ENCODE measurements at regions not wholly inside any gene's neighbourhood (a gene's known extent, or its start where the extent isn't known, plus 50 kb on each side); places are given as distances from the start of the nearest gene placed in this dataset.

DNA sequence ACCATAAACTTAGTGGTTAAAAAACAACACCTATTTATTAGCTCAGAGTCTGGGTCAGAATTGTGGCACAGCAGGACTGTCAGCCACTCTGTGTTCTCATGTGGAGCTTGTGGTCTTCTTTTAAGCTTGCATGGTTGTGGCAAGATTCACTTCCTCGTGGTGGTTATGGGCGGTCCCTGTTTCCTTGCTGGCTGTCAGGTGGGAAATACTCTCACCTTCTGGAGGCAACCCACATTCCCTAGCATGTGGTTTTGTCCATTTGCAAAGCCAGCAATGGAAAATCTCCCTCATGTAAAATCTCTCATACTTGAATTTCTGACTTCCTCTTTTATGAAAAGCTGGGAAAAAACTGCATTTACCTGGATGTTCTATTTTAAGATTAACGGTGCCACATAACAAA lies 229.8 kb downstream of the ALX1 start:
- intact Hi-C loops (cut with DNase I), result no loop called here
- no peaks in the 10 kb centered on the region for H3K9me3 ChIP-seq (ENCODE audit: control insufficient read depth, low read length)
- no peak overlapping the region for H3K27ac ChIP-seq (ENCODE audit: low read length)
- WGBS, result 69% methylated on average over 3 of the region's 3 CpGs
- H3K4me1 ChIP-seq (ENCODE audit: control insufficient read depth, insufficient read depth, low read length), result no peaks in the 10 kb centered on the region
- no peak overlapping the region for H3K4me3 ChIP-seq (ENCODE audit: low read length)
- H3K27me3 ChIP-seq (ENCODE audit: control insufficient read depth, insufficient read depth), result no peaks in the 10 kb centered on the region
- no peak for DNase-seq
- no peak for ATAC-seq

DNA sequence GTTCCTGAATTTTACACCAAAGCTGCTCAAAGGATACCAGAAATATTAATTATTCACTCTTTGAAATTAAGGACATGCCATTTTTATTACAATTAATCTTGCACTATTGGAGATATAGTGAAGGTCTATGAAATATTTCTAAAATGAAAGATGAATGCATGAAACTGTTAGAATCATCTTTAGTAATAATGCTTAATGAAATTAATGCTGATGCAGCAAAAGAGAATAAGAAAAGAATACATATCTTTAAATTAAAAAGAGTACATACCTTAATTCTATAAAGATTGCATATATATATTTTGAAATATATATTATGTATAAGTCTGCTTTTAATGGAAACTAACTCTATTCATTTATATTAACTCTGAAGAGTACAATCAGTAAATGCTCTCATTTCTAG lies 236.0 kb downstream of the ALX1 start:
- ATAC-seq (no peak), DNase-seq (no peak)
- Histone ChIP-seq H3K4me3 (ENCODE audit: low read length) (no peak overlapping the region), H3K27me3 (ENCODE audit: control insufficient read depth, insufficient read depth) (no peaks in the 10 kb centered on the region), H3K4me1 (ENCODE audit: control insufficient read depth, insufficient read depth, low read length) (no peaks in the 10 kb centered on the region), H3K9me3 (ENCODE audit: control insufficient read depth, low read length) (no peaks in the 10 kb centered on the region), H3K27ac (ENCODE audit: low read length) (no peak overlapping the region)
- intact Hi-C loops (cut with DNase I), result no loop called here

DNA sequence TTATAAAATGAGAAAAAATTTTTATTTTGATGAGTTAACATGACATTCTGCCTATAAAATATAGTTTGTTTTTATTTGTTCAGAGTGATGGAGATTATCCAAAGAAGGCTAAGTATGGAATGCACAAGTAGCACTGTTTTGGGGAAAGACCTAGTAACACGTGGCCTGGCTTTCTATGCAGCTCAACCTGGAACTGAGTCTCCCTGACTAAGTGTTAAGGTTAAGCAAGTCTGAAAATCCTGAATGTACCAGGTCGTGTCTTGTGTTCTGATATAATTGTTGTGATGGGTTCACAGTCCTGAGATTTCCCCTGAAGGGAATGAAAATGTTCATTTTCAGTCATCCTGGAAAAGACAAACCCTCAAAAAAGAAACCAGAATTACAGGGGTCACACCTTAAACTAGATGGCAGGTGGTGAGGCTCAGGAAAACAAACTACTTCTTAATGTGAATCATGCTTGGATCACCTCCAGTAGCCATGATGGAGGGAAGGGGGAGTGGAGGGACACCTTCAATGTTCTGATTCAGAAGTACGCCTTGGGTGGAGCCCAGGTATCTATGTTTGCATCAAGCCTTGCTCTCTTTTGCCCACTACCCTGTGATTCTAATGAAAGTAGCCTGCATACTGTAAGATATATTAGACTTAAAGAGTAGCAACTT lies 236.8 kb downstream of the ALX1 start:
- Histone ChIP-seq H3K4me1 (ENCODE audit: control insufficient read depth, insufficient read depth, low read length) (no peaks in the 10 kb centered on the region), H3K4me3 (ENCODE audit: low read length) (no peak overlapping the region), H3K27ac (ENCODE audit: low read length) (no peak overlapping the region), H3K9me3 (ENCODE audit: control insufficient read depth, low read length) (no peaks in the 10 kb centered on the region), H3K27me3 (ENCODE audit: control insufficient read depth, insufficient read depth) (no peaks in the 10 kb centered on the region)
- DNase-seq (no peak), ATAC-seq (no peak)
- intact Hi-C loops (cut with DNase I), result no loop called here
- WGBS, result 74% methylated on average over 3 of the region's 3 CpGs

DNA sequence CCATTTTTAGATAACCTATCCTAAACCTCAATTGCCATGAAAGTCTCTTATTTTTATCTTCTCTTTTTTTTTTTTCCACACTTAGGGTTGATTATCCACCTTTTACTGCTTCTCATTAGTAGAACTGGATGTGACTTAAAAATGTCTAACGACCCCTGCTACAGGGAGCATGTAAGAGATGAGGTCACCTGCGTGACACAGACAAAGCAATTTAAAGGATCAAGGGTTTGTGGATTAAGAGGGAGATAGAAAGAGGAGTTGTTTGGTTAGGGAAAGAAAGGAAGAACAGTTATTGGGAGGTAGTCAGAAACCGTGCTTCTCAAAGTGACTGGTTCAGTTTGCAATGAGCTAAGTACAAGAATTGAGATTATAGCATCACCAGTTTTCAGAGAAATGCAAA lies 239.1 kb downstream of the ALX1 start:
- no peak for ATAC-seq
- no peak for DNase-seq
- Histone ChIP-seq H3K27me3 (ENCODE audit: control insufficient read depth, insufficient read depth) (no peaks in the 10 kb centered on the region), H3K4me1 (ENCODE audit: control insufficient read depth, insufficient read depth, low read length) (no peaks in the 10 kb centered on the region), H3K4me3 (ENCODE audit: low read length) (no peak overlapping the region), H3K27ac (ENCODE audit: low read length) (no peak overlapping the region), H3K9me3 (ENCODE audit: control insufficient read depth, low read length) (no peaks in the 10 kb centered on the region)
- intact Hi-C loops (cut with DNase I), result no loop called here
- WGBS, result 47% methylated on average over 3 of the region's 3 CpGs

DNA sequence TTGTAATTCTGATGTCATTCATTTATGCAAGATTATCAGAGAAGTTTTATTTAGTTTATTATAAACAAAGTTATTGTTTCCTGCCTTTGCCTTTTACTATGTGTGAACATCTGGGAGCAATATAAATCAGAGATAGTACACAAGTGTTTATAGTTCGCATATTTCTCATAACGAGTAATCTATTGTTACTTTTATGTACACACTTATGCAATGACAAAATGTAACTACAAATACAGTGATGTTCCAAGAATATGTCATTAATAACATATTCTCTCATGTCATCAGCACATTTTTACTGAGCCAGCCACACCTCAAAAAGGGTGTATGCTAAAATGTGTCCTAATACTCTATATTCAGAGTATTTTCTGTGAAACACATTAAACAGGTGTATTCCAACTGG lies 243.2 kb downstream of the ALX1 start:
- intact Hi-C loops (cut with DNase I), result no loop called here
- H3K27ac ChIP-seq (ENCODE audit: low read length), result no peak overlapping the region
- H3K9me3 ChIP-seq (ENCODE audit: control insufficient read depth, low read length), result no peaks in the 10 kb centered on the region
- ATAC-seq (no peak), DNase-seq (no peak)
- WGBS, result 75% methylated on average over 2 of the region's 2 CpGs
- H3K27me3 ChIP-seq (ENCODE audit: control insufficient read depth, insufficient read depth), result no peaks in the 10 kb centered on the region
- no peak overlapping the region for H3K4me3 ChIP-seq (ENCODE audit: low read length)
- no peaks in the 10 kb centered on the region for H3K4me1 ChIP-seq (ENCODE audit: control insufficient read depth, insufficient read depth, low read length)

DNA sequence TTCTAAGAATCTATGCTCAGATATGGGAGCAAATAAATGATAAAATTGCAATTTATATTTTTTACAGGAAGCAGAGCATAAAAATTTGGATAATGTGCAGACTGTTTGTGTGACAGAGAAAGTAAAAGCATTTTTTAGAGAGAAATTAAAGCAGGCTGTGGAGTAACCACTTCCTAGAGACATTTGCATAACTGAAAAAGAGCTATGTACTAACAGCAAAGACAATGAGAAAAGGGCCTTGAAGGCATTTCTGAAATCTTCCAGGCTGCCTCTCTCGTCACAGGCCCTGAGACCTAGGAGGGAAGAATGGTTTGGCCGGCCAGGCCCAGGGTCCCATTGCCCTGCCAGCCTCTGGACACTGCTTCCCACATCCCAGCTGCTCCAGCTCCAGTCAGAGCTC lies 247.2 kb downstream of the ALX1 start:
- WGBS, result 64% methylated on average over 2 of the region's 2 CpGs
- H3K4me1 ChIP-seq (ENCODE audit: control insufficient read depth, insufficient read depth, low read length), result no peaks in the 10 kb centered on the region
- no peaks in the 10 kb centered on the region for H3K9me3 ChIP-seq (ENCODE audit: control insufficient read depth, low read length)
- ATAC-seq (no peak), DNase-seq (no peak)
- no peak overlapping the region for H3K4me3 ChIP-seq (ENCODE audit: low read length)
- H3K27me3 ChIP-seq (ENCODE audit: control insufficient read depth, insufficient read depth), result no peaks in the 10 kb centered on the region
- no peak overlapping the region for H3K27ac ChIP-seq (ENCODE audit: low read length)
- intact Hi-C loops (cut with DNase I), result no loop called here

DNA sequence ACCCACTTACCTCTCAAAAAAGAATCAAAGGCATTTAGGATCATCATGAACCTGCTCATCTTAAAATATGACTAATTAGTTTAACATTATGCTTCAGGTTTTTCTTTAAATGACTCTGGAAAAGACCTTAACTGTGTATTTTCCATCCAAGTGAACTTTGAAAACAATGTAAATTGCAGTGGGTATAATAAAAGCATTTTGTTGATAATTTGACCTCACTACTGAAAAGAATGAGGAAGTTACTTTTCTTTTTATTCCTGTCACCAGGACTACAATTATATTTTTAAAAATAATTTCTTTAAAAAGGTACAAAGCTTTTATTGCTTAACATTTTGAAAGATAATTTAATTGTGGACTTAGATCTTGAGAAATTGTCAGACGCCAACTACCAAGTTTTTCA lies 249.9 kb downstream of the ALX1 start:
- no peak overlapping the region for H3K27ac ChIP-seq (ENCODE audit: low read length)
- H3K9me3 ChIP-seq (ENCODE audit: control insufficient read depth, low read length), result no peaks in the 10 kb centered on the region
- H3K4me3 ChIP-seq (ENCODE audit: low read length), result no peak overlapping the region
- intact Hi-C loops (cut with DNase I), result no loop called here
- ATAC-seq, result no peak
- no peaks in the 10 kb centered on the region for H3K4me1 ChIP-seq (ENCODE audit: control insufficient read depth, insufficient read depth, low read length)
- no peak for DNase-seq
- 94% methylated on average over 1 of the region's 1 CpG for WGBS
- no peaks in the 10 kb centered on the region for H3K27me3 ChIP-seq (ENCODE audit: control insufficient read depth, insufficient read depth)

DNA sequence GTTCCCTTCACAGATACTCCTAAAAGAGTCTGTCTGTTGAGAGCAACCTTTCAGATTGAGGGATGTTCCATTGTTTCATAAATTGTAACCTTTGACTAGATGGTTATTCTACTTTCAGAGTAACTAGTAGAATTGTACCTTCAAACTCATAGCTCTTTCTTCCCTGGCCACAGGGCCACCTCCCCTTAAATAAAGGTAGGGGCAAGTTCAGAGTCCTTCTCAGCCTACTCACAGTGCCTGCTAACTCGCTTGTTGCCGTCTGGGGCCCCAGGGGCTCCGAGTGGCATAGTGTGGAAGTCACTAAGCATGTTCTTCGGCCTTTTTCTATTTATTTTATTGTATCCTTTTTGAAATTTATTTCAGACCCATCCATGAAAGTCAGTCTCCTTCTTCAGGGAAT lies 250.4 kb downstream of the ALX1 start:
- 90% methylated on average over 4 of the region's 4 CpGs for WGBS
- DNase-seq, result no peak
- Histone ChIP-seq H3K4me1 (ENCODE audit: control insufficient read depth, insufficient read depth, low read length) (no peaks in the 10 kb centered on the region), H3K4me3 (ENCODE audit: low read length) (no peak overlapping the region), H3K27me3 (ENCODE audit: control insufficient read depth, insufficient read depth) (no peaks in the 10 kb centered on the region), H3K9me3 (ENCODE audit: control insufficient read depth, low read length) (no peaks in the 10 kb centered on the region), H3K27ac (ENCODE audit: low read length) (no peak overlapping the region)
- no peak for ATAC-seq
- intact Hi-C loops (cut with DNase I), result no loop called here

DNA sequence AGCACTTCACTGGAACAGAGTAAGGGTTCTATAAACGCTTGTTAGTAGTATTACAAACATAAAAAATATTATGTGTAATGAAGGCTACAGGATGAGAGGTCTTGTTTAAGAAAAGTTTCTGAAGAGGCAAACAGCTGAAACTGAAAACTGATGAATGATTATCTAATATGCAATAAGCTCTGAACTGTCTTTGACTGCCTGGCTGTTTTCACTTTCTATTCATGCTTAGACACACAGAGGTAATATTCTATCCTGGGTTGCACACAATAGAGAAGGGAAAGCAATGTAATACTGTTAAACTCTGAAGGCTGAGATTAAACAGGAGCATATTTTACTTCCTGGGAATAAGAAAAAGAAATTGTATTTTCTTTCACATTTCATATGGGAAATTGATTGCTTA lies 251.3 kb downstream of the ALX1 start:
- DNase-seq (no peak), ATAC-seq (no peak)
- Histone ChIP-seq H3K9me3 (ENCODE audit: control insufficient read depth, low read length) (no peaks in the 10 kb centered on the region), H3K27ac (ENCODE audit: low read length) (no peak overlapping the region), H3K4me3 (ENCODE audit: low read length) (no peak overlapping the region), H3K4me1 (ENCODE audit: control insufficient read depth, insufficient read depth, low read length) (no peaks in the 10 kb centered on the region), H3K27me3 (ENCODE audit: control insufficient read depth, insufficient read depth) (no peaks in the 10 kb centered on the region)
- WGBS, result 36% methylated on average over 1 of the region's 1 CpG
- intact Hi-C loops (cut with DNase I), result no loop called here

DNA sequence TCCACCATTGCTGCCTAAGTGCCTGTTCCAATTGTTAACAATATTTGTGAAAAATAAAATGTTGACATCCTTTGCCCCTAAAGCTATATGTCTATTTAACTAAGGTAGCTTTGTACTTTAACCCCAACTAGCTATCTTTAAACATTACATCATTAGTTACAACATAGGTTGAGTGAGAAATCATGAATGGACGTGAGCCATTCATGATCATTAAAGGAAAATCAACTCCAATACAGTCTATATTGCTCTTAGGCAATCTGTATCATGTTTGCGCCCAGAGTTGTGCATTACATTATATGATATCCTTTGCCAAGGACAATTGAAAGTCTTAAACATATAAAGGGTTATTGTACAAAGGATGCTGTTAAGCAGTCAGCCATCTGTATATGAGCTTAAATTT lies 269.6 kb downstream of the ALX1 start:
- Histone ChIP-seq H3K4me3 (ENCODE audit: low read length) (no peak overlapping the region), H3K4me1 (ENCODE audit: control insufficient read depth, insufficient read depth, low read length) (no peaks in the 10 kb centered on the region), H3K27me3 (ENCODE audit: control insufficient read depth, insufficient read depth) (no peaks in the 10 kb centered on the region), H3K27ac (ENCODE audit: low read length) (no peak overlapping the region), H3K9me3 (ENCODE audit: control insufficient read depth, low read length) (no peaks in the 10 kb centered on the region)
- ATAC-seq (no peak), DNase-seq (no peak)
- intact Hi-C loops (cut with DNase I), result no loop called here
- WGBS, result 89% methylated on average over 2 of the region's 2 CpGs

DNA sequence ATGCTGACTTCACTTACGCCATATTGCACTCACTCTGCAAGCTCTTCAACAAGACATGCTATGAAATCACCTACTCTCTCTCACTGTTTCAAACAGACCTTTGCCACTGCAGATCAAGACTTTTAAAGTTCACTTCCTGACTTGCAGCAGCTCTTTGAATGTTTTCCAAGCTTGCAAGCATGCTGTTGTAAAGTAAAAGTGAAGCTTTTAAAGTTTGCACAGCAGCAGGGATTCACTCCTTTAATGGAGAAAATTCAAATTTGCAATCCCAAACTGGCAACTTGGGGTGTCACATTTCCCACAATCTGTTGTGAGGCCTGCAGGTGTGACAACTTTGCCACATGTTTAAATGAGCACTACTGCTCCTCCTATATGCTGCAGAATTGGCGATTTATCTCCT lies 270.9 kb downstream of the ALX1 start:
- no peak for ATAC-seq
- 71% methylated on average over 2 of the region's 2 CpGs for WGBS
- DNase-seq, result no peak
- intact Hi-C loops (cut with DNase I), result no loop called here
- H3K4me3 ChIP-seq (ENCODE audit: low read length), result no peak overlapping the region
- no peak overlapping the region for H3K27ac ChIP-seq (ENCODE audit: low read length)
- H3K9me3 ChIP-seq (ENCODE audit: control insufficient read depth, low read length), result no peaks in the 10 kb centered on the region
- no peaks in the 10 kb centered on the region for H3K27me3 ChIP-seq (ENCODE audit: control insufficient read depth, insufficient read depth)
- H3K4me1 ChIP-seq (ENCODE audit: control insufficient read depth, insufficient read depth, low read length), result no peaks in the 10 kb centered on the region

DNA sequence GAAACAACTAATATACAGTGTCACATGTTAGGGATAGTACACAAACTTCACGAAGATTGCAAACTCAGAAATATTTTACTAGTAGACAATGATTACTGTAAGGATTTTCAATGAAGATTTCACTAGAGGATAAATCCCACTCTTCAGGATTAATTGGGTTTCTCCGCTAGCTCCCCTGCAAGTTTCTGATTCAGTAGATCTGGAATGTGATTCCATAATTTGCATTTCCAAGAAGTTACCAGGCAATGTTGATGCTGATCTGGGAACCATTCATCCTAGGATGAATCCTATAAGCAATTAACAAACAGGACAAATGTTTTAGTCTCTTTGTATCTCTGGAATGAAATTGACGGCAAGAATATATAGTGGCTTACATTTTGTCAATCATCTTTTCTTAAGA lies 272.4 kb downstream of the ALX1 start:
- Histone ChIP-seq H3K4me3 (ENCODE audit: low read length) (no peak overlapping the region), H3K4me1 (ENCODE audit: control insufficient read depth, insufficient read depth, low read length) (no peaks in the 10 kb centered on the region), H3K27ac (ENCODE audit: low read length) (no peak overlapping the region), H3K9me3 (ENCODE audit: control insufficient read depth, low read length) (no peaks in the 10 kb centered on the region), H3K27me3 (ENCODE audit: control insufficient read depth, insufficient read depth) (no peaks in the 10 kb centered on the region)
- ATAC-seq (no peak), DNase-seq (no peak)
- intact Hi-C loops (cut with DNase I), result no loop called here
- WGBS, result 94% methylated on average over 3 of the region's 3 CpGs

Data from right cardiac atrium (tissue), 5 donors.